ENCODE measurements at regions not wholly inside any gene's neighbourhood (a gene's known extent, or its start where the extent isn't known, plus 50 kb on each side); places are given as distances from the start of the nearest gene placed in this dataset.

DNA sequence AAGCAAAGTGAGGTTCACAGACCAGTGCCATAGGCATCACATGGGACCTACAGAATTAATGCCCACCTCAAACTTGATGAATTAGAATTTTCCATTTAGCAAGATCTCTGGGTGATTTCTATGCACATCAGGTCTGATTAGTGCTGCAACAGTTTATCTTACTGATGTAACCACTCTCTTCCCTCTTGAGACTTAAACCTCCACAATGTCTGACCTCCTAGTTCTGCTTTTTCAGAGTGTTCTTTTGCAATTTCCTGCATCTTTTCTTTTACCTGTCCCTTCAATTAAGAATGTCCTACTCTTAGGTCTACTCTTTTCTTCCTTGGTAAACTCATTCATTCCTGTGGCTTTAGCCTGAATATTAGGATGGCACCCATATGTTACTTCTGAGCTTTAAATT is 615.3 kb downstream of the TFAP2A start:
- TF ChIP-seq, protein P1, sequence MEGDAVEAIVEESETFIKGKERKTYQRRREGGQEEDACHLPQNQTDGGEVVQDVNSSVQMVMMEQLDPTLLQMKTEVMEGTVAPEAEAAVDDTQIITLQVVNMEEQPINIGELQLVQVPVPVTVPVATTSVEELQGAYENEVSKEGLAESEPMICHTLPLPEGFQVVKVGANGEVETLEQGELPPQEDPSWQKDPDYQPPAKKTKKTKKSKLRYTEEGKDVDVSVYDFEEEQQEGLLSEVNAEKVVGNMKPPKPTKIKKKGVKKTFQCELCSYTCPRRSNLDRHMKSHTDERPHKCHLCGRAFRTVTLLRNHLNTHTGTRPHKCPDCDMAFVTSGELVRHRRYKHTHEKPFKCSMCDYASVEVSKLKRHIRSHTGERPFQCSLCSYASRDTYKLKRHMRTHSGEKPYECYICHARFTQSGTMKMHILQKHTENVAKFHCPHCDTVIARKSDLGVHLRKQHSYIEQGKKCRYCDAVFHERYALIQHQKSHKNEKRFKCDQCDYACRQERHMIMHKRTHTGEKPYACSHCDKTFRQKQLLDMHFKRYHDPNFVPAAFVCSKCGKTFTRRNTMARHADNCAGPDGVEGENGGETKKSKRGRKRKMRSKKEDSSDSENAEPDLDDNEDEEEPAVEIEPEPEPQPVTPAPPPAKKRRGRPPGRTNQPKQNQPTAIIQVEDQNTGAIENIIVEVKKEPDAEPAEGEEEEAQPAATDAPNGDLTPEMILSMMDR (conservative IDR thresholded peaks at IDR 0.05; ENCODE audit: low read depth, low read length), result no peak
- no peak for TF ChIP-seq EZH2 (IDR thresholded peaks at IDR 0.05; ENCODE audit: borderline replicate concordance, low read depth, low read length, poor library complexity, severe bottlenecking)

Measured in A673 (cell line).